Panc1 (cell line): ENCODE measurements at regions not wholly inside any gene's neighbourhood (a gene's known extent, or its start where the extent isn't known, plus 50 kb on each side); places are given as distances from the start of the nearest gene placed in this dataset.

ENCODE experiments used
- ATAC-seq: fragments of 200-7000 bp; cut with Tn5 transposase; 2 replicates; pipeline ENCODE4 v1.9.1; 2020; ENCODE audit warnings: mild to moderate bottlenecking, moderate library complexity
- BruUV-seq: library from RNA; stranded (reverse); fragments of 400-500 nt; replicated peaks from 2 replicates; lab custom pipeline; 2021; lab: Mats Ljungman, UMichigan
- CTCF ChIA-PET: fragments of 300-600 bp; sonication (Branson Sonifier 250); formaldehyde crosslinking; loops from one replicate; lab custom pipeline; 2022; ENCODE audit warnings: antibody characterized with exemption; lab: Charles Lee
- POLR2A ChIA-PET: fragments of 300-600 bp; sonication (Branson Sonifier 250); formaldehyde crosslinking; loops from one replicate; lab custom pipeline; 2022; ENCODE audit warnings: antibody characterized with exemption; lab: Charles Lee
- DNase-seq: peaks from one replicate; pipeline ENCODE4 v3.0.0-alpha.2; 2010; ENCODE audit warnings: low read depth, low spot score
- H3K27ac ChIP-seq: 2 replicates; pipeline ENCODE4 v1.5.1; 2011; ENCODE audit warnings: mild to moderate bottlenecking, low read length, inconsistent platforms
- H3K27me3 ChIP-seq: fragments of 200-500 bp; sonication (Bioruptor generic); 2 replicates; pipeline ENCODE4 v1.6.0; 2014; ENCODE audit warnings: low read length, inconsistent platforms; ENCODE audit not compliant: control insufficient read depth, insufficient read depth
- H3K36me3 ChIP-seq: fragments of 200-500 bp; sonication (Bioruptor generic); 2 replicates; pipeline ENCODE4 v1.5.1; 2014; ENCODE audit warnings: inconsistent platforms, mild to moderate bottlenecking, low read length, moderate library complexity; ENCODE audit not compliant: control insufficient read depth, insufficient read depth
- H3K4me1 ChIP-seq: 2 replicates; pipeline ENCODE4 v1.5.1; 2011; ENCODE audit warnings: inconsistent platforms, mild to moderate bottlenecking, low read length, moderate library complexity; ENCODE audit not compliant: control insufficient read depth, insufficient read depth
- H3K4me3 ChIP-seq, 2 experiments: 2 replicates each; pipeline ENCODE4 v1.5.1; 2011 to 2012; ENCODE audit warnings: low read depth in 2 of 2, low read length in 2 of 2, mild to moderate bottlenecking in 2 of 2, inconsistent platforms in 1 of 2, moderate library complexity in 1 of 2
- H3K9me3 ChIP-seq: fragments of 200-500 bp; sonication (Bioruptor generic); 2 replicates; pipeline ENCODE4 v1.5.1; 2014; ENCODE audit warnings: low read depth, mild to moderate bottlenecking, inconsistent platforms, low read length, moderate library complexity; ENCODE audit not compliant: control insufficient read depth, insufficient read depth
- CTCF ChIP-seq: fragments of 450-650 bp; IDR thresholded peaks from 2 replicates; pipeline ENCODE4 v1.5.1; 2017; ENCODE audit warnings: mild to moderate bottlenecking
- POLR2AphosphoS5 ChIP-seq: IDR thresholded peaks from 2 replicates; pipeline ENCODE4 v1.6.1; 2012; ENCODE audit warnings: mild to moderate bottlenecking, low read depth, low read length, moderate library complexity
- SIN3A ChIP-seq: IDR thresholded peaks from 2 replicates; pipeline ENCODE4 v1.6.1; 2012; ENCODE audit warnings: low read depth, mild to moderate bottlenecking, low read length, moderate library complexity, borderline replicate concordance; ENCODE audit not compliant: insufficient read depth
- TCF7L2 ChIP-seq: IDR thresholded peaks from 2 replicates; pipeline ENCODE4 v1.6.1; 2011; ENCODE audit warnings: mild to moderate bottlenecking, low read depth, low read length, inconsistent platforms
- in situ Hi-C: cut with HindIII; loops from 2 replicates; pipeline ENCODE4 v1.10.0; 2016; ENCODE audit warnings: low sequenced_read_pairs, low pct_unique_long_range_greater_than_20kb
- intact Hi-C: fragments of 100-400 bp; cut with micrococcal nuclease; formaldehyde crosslinking; loops from one replicate; pipeline ENCODE4 v1.10.0; 2022; ENCODE audit not compliant: unreplicated experiment
- TF ChIP-seq, protein P1 (sequence below), 2 experiments: IDR thresholded peaks; 2 replicates each; pipeline ENCODE4 v1.6.1; 2011 to 2012; ENCODE audit warnings: low read depth in 2 of 2, control low read depth in 1 of 2, low read length in 1 of 2, mild to moderate bottlenecking in 1 of 2, moderate library complexity in 1 of 2; ENCODE audit not compliant: insufficient read depth in 1 of 2

GRCh38 chr3:26108846-26109489 is 319.1 kb downstream of the OXSM start:
- Histone ChIP-seq H3K4me3 (no peak overlapping the region), H3K27me3 (no peaks in the 10 kb centered on the region), H3K4me1 (no peaks in the 10 kb centered on the region), H3K9me3 (no peaks in the 10 kb centered on the region), H3K27ac (no peak overlapping the region), H3K36me3 (no peaks in the 10 kb centered on the region)
- DNase-seq (no peak), ATAC-seq (no peak)
- BruUV-seq: no TSS peak
- ChIA-PET POLR2A (no interaction called here), CTCF (no interaction called here)
- intact Hi-C loops: no loop called here
- in situ Hi-C loops: no loop called here
- TF ChIP-seq, protein P1, sequence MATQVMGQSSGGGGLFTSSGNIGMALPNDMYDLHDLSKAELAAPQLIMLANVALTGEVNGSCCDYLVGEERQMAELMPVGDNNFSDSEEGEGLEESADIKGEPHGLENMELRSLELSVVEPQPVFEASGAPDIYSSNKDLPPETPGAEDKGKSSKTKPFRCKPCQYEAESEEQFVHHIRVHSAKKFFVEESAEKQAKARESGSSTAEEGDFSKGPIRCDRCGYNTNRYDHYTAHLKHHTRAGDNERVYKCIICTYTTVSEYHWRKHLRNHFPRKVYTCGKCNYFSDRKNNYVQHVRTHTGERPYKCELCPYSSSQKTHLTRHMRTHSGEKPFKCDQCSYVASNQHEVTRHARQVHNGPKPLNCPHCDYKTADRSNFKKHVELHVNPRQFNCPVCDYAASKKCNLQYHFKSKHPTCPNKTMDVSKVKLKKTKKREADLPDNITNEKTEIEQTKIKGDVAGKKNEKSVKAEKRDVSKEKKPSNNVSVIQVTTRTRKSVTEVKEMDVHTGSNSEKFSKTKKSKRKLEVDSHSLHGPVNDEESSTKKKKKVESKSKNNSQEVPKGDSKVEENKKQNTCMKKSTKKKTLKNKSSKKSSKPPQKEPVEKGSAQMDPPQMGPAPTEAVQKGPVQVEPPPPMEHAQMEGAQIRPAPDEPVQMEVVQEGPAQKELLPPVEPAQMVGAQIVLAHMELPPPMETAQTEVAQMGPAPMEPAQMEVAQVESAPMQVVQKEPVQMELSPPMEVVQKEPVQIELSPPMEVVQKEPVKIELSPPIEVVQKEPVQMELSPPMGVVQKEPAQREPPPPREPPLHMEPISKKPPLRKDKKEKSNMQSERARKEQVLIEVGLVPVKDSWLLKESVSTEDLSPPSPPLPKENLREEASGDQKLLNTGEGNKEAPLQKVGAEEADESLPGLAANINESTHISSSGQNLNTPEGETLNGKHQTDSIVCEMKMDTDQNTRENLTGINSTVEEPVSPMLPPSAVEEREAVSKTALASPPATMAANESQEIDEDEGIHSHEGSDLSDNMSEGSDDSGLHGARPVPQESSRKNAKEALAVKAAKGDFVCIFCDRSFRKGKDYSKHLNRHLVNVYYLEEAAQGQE (IDR thresholded peaks at IDR 0.05; ENCODE audit: insufficient read depth in 1 of 2, low read depth in 2 of 2, low read length in 1 of 2): no peak
- no peak for TF ChIP-seq SIN3A
- TF ChIP-seq CTCF: no peak
- no peak for TF ChIP-seq TCF7L2
- no peak for TF ChIP-seq POLR2AphosphoS5

DNA sequence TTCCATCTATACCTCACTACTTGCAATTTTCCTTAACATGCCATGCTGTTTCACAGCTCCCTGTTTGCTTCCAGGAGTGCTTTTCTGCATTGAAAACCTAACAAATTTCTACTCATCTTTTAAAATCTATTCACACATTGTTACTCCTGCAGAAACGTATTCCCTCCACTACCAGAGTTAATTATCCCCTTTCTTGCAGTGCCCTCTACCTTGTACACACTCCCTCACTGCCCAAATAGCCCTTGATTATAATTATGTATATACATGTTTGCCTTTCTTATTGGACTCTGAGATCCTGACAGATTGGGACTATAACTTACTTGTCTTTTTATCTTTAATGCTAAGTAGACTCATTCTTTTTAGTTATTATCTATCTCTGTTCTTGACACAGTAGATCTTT is 325.0 kb downstream of the OXSM start:
- H3K4me1 ChIP-seq: no peaks in the 10 kb centered on the region
- H3K9me3 ChIP-seq: no peaks in the 10 kb centered on the region
- intact Hi-C loops: no loop called here
- in situ Hi-C loops: no loop called here
- no peaks in the 10 kb centered on the region for H3K27me3 ChIP-seq
- H3K27ac ChIP-seq: no peak overlapping the region
- H3K4me3 ChIP-seq: no peak overlapping the region
- TF ChIP-seq TCF7L2: no peak
- no peak for TF ChIP-seq POLR2AphosphoS5
- TF ChIP-seq SIN3A: no peak
- TF ChIP-seq, protein P1 (IDR thresholded peaks at IDR 0.05; ENCODE audit: insufficient read depth in 1 of 2, low read depth in 2 of 2, low read length in 1 of 2): no peak
- TF ChIP-seq CTCF: no peak
- CTCF ChIA-PET: no interaction called here
- H3K36me3 ChIP-seq: no peaks in the 10 kb centered on the region; the same call in 1 of the 2 replicates
- BruUV-seq: no TSS peak
- DNase-seq: no peak
- POLR2A ChIA-PET: no interaction called here
- ATAC-seq: no peak
